ENCODE measurements at regions not wholly inside any gene's neighbourhood (a gene's known extent, or its start where the extent isn't known, plus 50 kb on each side); places are given as distances from the start of the nearest gene placed in this dataset.

- Histone ChIP-seq H3F3A (replicated peaks; ENCODE audit: low read depth) (no peaks in the 10 kb centered on the region), H3K36me3 (ENCODE audit: insufficient read depth) (no peaks in the 10 kb centered on the region), H3K27me3 (ENCODE audit: insufficient read depth) (no peaks in the 10 kb centered on the region), H3K79me2 (replicated peaks; ENCODE audit: insufficient read depth) (no peaks in the 10 kb centered on the region), H3K4me3 (no peak overlapping the region), H3K27ac (ENCODE audit: low read depth) (no peak overlapping the region), H3K4me1 (ENCODE audit: insufficient read depth) (peaks cover 20% of the 10 kb centered on the region), H3K9me2 (ENCODE audit: insufficient read depth) (no peaks in the 10 kb centered on the region), H4K20me1 (replicated peaks; ENCODE audit: insufficient read depth) (no peaks in the 10 kb centered on the region), H2AFZ (no peak overlapping the region), H3K4me2 (no peak overlapping the region)
- Mint-ChIP-seq H3K36me3 (ENCODE audit: low read depth) (no peaks in the 10 kb centered on the region), H3K9me3 (no peaks in the 10 kb centered on the region), H3K4me1 (peaks cover 13% of the 10 kb centered on the region), H3K4me3 (no peak overlapping the region), H3K27ac (no peak overlapping the region), H3K27me3 (ENCODE audit: insufficient read depth, low read depth, poor library complexity) (no peaks in the 10 kb centered on the region)
- ATAC-seq (no peak), DNase-seq (ENCODE audit: low spot score) (no peak)
- TF ChIP-seq NANOG (IDR thresholded peaks at IDR 0.05; ENCODE audit: borderline replicate concordance) (no peak), JUNB (IDR thresholded peaks at IDR 0.05; ENCODE audit: unreplicated experiment) (no peak), ZNF462 (CRISPR knock-in tag; IDR thresholded peaks at IDR 0.05) (no peak), ZNF114 (CRISPR knock-in tag; IDR thresholded peaks at IDR 0.05) (no peak), EZH2 (IDR thresholded peaks at IDR 0.05; ENCODE audit: low read depth, unreplicated experiment) (no peak), ZNF331 (CRISPR knock-in tag; IDR thresholded peaks at IDR 0.05; ENCODE audit: low read depth) (no peak), POLR2AphosphoS5 (IDR thresholded peaks at IDR 0.05; ENCODE audit: low read depth) (no peak), STAT1 (IDR thresholded peaks at IDR 0.05; ENCODE audit: unreplicated experiment) (no peak), EZH2phosphoT487 (IDR thresholded peaks at IDR 0.05; ENCODE audit: unreplicated experiment) (no peak), CTCF (conservative IDR thresholded peaks at IDR 0.05; ENCODE audit: low read depth in 2 of 2) (no peak), REST (IDR thresholded peaks at IDR 0.05; ENCODE audit: unreplicated experiment) (no peak), CREB1 (CRISPR knock-in tag; IDR thresholded peaks at IDR 0.05; ENCODE audit: low read depth) (no peak), ETS1 (IDR thresholded peaks at IDR 0.05) (no peak)
These were observed 381.5 kb upstream of the KLF4 start for GRCh38 chr9:107870927-107871680.

All from GM23338 (cell line).